Parathyroid adenoma (tissue), 2 donors: ENCODE measurements at regions not wholly inside any gene's neighbourhood (a gene's known extent, or its start where the extent isn't known, plus 50 kb on each side); places are given as distances from the start of the nearest gene placed in this dataset.

Experiments
- H2AFZ ChIP-seq: fragments of 300-600 bp; sonication (generic); one replicate; pipeline ENCODE4 v1.7.0; 2017; ENCODE audit warnings: antibody characterized with exemption, mild to moderate bottlenecking
- H3K27ac ChIP-seq: fragments of 300-600 bp; sonication (generic); one replicate; pipeline ENCODE4 v1.7.0; 2017
- H3K27me3 ChIP-seq: fragments of 300-600 bp; sonication (generic); one replicate; pipeline ENCODE4 v1.7.0; 2017; ENCODE audit warnings: low read length; ENCODE audit not compliant: control insufficient read depth, insufficient read depth
- H3K36me3 ChIP-seq: fragments of 300-600 bp; sonication (generic); one replicate; pipeline ENCODE4 v1.7.0; 2017; ENCODE audit warnings: low read length; ENCODE audit not compliant: control insufficient read depth, insufficient read depth
- H3K4me1 ChIP-seq: fragments of 300-600 bp; sonication (generic); one replicate; pipeline ENCODE4 v1.7.0; 2017; ENCODE audit warnings: control low read depth
- H3K4me2 ChIP-seq: fragments of 300-600 bp; sonication (generic); one replicate; pipeline ENCODE4 v1.7.0; 2017; ENCODE audit warnings: low read length
- H3K4me3 ChIP-seq: fragments of 300-600 bp; sonication (generic); one replicate; pipeline ENCODE4 v1.7.0; 2017; ENCODE audit warnings: low read depth, low read length
- H3K79me2 ChIP-seq: fragments of 300-600 bp; sonication (generic); one replicate; pipeline ENCODE4 v1.7.0; 2017; ENCODE audit warnings: control low read depth
- H3K9ac ChIP-seq: fragments of 300-600 bp; sonication (generic); one replicate; pipeline ENCODE4 v1.7.0; 2017; ENCODE audit warnings: mild to moderate bottlenecking
- H3K9me3 ChIP-seq: fragments of 300-600 bp; sonication (generic); one replicate; pipeline ENCODE4 v1.7.0; 2017; ENCODE audit warnings: low read length; ENCODE audit not compliant: control insufficient read depth
- TF ChIP-seq, protein P1 (sequence below): fragments of 300-600 bp; sonication (generic); IDR thresholded peaks from one replicate; pipeline ENCODE4 v1.7.0; 2017; ENCODE audit warnings: antibody characterized with exemption, mild to moderate bottlenecking
- donor health status: primary hyperparathyroidism.

DNA sequence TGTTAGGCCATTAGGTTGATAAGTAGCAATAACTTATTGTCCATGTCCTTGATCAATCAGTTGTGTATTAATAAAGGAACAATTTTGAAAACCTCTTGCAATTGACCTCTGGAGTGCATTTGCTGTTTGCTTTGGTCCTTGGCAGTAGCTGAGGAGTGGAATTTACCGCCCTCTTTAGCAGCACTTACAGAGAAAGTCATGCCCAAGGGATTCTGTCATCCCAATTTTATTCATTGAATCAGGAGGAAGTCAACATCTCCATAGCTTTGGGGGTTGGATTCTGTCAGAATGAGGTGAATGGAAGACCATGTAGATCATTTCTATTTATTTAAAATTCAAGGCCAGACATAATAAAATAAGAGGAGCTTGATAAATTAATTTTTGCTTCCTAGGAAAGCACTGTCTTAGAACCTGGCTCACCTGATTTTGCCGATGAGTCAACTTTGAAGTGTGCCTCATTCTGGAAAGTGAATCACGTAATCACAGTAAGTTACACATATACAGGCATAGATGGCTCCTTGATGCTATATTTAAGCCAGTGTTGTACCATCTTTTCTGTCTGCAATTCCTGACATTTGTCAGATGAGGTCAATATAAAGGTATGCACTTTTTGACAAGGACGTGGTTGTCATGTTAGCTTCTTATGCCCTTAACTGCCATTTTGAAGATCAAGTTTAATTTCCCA lies 128.7 kb upstream of the MLIP start:
- H3K4me3 ChIP-seq, result no peak overlapping the region
- H3K27me3 ChIP-seq, result no peaks in the 10 kb centered on the region
- H3K9me3 ChIP-seq, result no peaks in the 10 kb centered on the region
- H3K4me1 ChIP-seq, result no peaks in the 10 kb centered on the region
- H3K79me2 ChIP-seq, result no peaks in the 10 kb centered on the region
- no peak overlapping the region for H2AFZ ChIP-seq
- no peak overlapping the region for H3K4me2 ChIP-seq
- no peak overlapping the region for H3K27ac ChIP-seq
- TF ChIP-seq, protein P1, sequence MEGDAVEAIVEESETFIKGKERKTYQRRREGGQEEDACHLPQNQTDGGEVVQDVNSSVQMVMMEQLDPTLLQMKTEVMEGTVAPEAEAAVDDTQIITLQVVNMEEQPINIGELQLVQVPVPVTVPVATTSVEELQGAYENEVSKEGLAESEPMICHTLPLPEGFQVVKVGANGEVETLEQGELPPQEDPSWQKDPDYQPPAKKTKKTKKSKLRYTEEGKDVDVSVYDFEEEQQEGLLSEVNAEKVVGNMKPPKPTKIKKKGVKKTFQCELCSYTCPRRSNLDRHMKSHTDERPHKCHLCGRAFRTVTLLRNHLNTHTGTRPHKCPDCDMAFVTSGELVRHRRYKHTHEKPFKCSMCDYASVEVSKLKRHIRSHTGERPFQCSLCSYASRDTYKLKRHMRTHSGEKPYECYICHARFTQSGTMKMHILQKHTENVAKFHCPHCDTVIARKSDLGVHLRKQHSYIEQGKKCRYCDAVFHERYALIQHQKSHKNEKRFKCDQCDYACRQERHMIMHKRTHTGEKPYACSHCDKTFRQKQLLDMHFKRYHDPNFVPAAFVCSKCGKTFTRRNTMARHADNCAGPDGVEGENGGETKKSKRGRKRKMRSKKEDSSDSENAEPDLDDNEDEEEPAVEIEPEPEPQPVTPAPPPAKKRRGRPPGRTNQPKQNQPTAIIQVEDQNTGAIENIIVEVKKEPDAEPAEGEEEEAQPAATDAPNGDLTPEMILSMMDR, result no peak
- no peaks in the 10 kb centered on the region for H3K36me3 ChIP-seq
- H3K9ac ChIP-seq, result no peak overlapping the region

- no peaks in the 10 kb centered on the region for H3K36me3 ChIP-seq
- no peaks in the 10 kb centered on the region for H3K27me3 ChIP-seq
- H3K27ac ChIP-seq, result no peak overlapping the region
- TF ChIP-seq, protein P1, result no peak
- no peaks in the 10 kb centered on the region for H3K4me1 ChIP-seq
- no peak overlapping the region for H3K4me2 ChIP-seq
- no peak overlapping the region for H3K9ac ChIP-seq
- H3K79me2 ChIP-seq, result no peaks in the 10 kb centered on the region
- no peak overlapping the region for H2AFZ ChIP-seq
- H3K9me3 ChIP-seq, result no peaks in the 10 kb centered on the region
- no peak overlapping the region for H3K4me3 ChIP-seq
Observed at GRCh38 chr6:53983301-53983700, 127.9 kb upstream of the MLIP start.

- TF ChIP-seq, protein P1, result no peak
- Histone ChIP-seq H3K27me3 (no peaks in the 10 kb centered on the region), H3K27ac (no peak overlapping the region), H3K9me3 (no peaks in the 10 kb centered on the region), H3K4me1 (no peaks in the 10 kb centered on the region), H3K79me2 (no peaks in the 10 kb centered on the region), H2AFZ (no peak overlapping the region), H3K4me2 (no peak overlapping the region), H3K36me3 (no peaks in the 10 kb centered on the region), H3K9ac (no peak overlapping the region), H3K4me3 (no peak overlapping the region)
Observed at GRCh38 chr6:53984163-53984562, 127.1 kb upstream of the MLIP start.

GRCh38 chr6:53984581-53984980 lies 126.7 kb upstream of the MLIP start:
- H3K9me3 ChIP-seq, result no peaks in the 10 kb centered on the region
- TF ChIP-seq, protein P1, result no peak
- no peak overlapping the region for H3K9ac ChIP-seq
- no peaks in the 10 kb centered on the region for H3K27me3 ChIP-seq
- no peak overlapping the region for H3K4me3 ChIP-seq
- no peak overlapping the region for H2AFZ ChIP-seq
- H3K27ac ChIP-seq, result no peak overlapping the region
- no peaks in the 10 kb centered on the region for H3K4me1 ChIP-seq
- H3K79me2 ChIP-seq, result no peaks in the 10 kb centered on the region
- H3K36me3 ChIP-seq, result no peaks in the 10 kb centered on the region
- no peak overlapping the region for H3K4me2 ChIP-seq

DNA sequence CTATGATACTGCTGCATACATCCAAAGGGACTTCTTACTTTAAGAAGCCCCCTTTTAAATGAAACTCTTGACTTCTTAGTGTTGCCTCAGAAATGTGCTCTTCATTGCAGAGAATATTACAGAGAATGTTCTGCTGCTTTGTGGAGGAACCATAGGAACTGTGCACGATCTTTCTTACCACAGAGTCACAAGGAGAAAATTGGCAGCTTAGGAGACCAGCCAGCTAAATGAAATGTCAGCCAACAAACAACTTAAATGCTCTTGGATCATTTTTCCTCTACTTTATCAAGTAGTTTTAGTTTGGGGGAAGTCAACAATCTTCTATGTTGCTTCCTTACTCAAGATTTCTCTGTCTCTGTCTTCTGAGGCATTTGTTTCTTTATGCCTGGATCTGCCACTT lies 125.9 kb upstream of the MLIP start:
- no peaks in the 10 kb centered on the region for H3K36me3 ChIP-seq
- H3K27me3 ChIP-seq, result no peaks in the 10 kb centered on the region
- TF ChIP-seq, protein P1, result no peak
- H3K4me1 ChIP-seq, result no peaks in the 10 kb centered on the region
- no peak overlapping the region for H3K4me3 ChIP-seq
- H3K9ac ChIP-seq, result no peak overlapping the region
- no peak overlapping the region for H2AFZ ChIP-seq
- no peaks in the 10 kb centered on the region for H3K79me2 ChIP-seq
- no peaks in the 10 kb centered on the region for H3K9me3 ChIP-seq
- no peak overlapping the region for H3K27ac ChIP-seq
- no peak overlapping the region for H3K4me2 ChIP-seq
